ENCODE measurements at regions not wholly inside any gene's neighbourhood (a gene's known extent, or its start where the extent isn't known, plus 50 kb on each side); places are given as distances from the start of the nearest gene placed in this dataset.

DNA sequence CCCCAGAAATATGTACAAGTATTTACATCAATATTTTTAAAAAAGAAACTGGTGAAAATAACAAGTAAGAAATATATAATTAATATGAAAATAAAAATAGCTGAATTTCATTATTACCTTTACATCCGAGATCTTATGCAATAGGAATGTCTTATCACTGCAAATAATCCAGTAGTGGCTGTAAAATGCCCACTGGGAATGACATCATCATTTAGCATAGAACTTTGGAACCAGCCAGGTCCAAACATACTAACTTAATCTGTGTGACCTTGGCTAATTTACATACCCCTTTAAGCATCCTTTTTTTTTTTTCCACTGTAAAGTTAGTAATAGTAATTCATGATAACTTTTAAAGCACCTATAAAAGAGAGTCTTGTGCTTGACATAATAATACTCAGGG lies 611.7 kb downstream of the ZIC1 start:
- no peak for DNase-seq (ENCODE audit: low spot score)

DNA sequence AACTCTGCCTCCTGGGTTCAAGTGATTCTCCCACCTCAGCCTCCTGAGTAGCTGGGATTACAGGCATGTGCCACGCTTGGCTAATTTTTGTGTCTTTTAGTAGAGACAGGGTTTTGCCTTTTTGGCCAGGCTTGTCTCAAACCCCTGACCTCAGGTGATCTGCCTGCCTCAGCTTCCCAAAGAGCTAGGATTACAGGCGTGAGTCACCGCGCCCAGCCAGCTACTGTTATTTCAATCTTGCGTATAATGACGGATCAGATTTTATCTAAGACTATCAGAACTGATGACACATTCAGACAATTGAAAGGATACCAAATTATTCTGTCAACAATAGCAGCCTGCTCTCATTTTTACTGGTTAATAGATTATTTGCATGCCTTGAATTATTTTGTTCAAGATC lies 612.2 kb downstream of the ZIC1 start:
- DNase-seq (ENCODE audit: low spot score): no peak

DNA sequence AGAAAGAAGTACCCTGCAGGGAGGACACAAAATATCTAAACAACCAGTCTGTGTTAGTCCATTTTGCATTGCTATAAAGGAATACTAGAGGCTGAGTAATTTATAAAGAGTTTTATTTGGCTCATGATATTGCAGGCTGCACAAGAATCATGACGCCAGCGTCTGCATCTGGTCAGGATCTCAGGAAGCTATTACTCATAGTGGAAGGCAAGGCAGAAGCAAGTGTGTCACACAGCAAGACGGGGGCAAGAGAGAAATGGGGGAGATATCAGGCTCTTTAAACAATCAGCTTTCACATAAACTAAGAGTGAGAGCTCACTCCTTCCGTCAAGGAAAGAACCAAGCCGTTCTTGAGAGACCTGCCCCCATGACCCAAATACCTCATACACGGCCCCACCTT lies 614.8 kb downstream of the ZIC1 start:
- no peak for DNase-seq (ENCODE audit: low spot score)

DNA sequence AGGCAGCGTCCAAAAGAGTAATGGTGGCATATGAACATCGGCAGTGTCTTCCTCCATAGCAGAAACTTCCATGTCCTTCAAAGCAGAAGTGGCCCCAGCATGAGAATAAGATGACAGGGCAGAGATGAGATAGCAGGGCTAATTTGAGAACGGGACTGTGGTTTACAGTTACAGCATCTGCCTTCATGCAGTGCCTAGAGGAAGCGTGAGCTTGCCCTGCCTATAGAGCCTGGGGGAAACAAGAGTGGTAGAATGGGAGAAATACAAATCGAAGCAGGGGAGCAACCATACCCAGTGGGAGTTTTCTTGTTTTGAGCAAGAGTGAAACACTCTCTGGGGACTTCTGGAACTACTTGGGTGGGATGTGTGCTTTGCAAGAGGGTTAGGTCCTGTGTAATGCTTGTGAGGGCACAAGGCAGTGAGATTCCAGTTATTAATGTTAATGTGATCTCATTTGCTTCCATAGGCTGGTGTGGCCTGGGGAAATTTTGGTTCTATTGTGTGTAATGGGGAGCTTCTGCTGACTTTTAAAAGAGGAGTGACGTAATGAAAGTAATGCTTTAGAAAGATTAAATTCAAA lies 616.9 kb downstream of the ZIC1 start:
- no peak for DNase-seq (ENCODE audit: low spot score)

DNA sequence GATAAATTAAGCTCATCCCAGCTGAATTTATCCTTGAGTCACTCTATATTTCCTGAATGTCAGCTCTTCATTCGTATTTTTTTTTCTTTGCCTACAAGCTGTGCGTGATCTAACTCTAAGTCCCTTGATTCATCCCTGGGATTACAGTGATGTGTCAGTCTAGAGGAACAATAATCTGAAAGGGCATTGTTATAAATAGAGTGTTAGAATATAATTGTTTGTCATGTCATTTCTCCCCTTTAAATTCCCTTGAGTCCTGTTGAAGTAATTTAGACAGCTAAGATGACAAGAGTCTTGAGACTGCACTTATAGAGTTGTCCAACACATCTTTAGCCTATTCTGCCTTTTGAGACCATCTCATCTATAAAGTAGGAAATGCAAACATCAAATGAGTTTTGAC lies 621.8 kb downstream of the ZIC1 start:
- no peak for DNase-seq (ENCODE audit: low spot score)

DNA sequence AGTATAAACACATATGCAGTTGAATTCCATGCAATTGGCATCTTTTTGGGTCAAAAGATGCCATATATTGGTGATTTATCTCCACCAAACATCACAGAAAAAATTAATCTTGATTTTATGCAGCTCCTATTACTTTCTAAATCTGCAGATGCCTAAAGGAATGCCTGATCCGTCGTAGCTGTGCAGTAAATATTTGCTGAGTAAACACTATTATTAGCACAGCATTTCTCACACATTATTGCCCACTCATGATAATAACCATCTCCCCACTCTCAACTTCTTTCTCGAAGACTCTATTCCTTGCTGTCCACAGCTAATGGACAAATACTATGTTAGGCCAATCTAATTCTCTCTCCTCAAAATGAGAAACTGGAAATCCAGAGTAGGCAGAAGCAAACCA lies 625.2 kb downstream of the ZIC1 start:
- DNase-seq (ENCODE audit: low spot score): no peak

DNA sequence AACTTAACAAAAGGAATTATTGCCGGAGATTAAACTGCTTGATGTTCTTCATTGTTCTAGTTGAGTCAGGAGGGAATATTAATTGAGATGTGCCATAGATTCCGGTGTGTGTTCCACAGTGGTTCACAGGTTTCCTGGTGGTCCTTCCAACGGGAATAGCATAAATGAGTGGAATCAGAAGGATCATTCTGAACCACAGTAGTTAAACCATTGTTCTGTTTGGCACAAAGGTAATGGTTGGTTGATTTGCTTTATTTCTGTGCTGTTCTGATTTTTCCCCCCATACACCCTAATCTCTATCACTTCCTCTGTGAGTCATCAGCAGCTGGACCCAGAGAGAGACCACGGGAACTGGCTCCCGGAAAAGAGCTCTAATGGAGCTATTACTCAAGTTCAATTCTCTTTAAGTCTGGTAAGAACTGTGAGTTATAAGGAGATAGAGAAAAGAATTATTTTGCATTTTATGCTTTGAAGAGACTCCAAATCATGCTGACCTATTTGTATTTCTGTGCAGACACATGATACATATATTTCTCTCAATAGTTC lies 627.2 kb downstream of the ZIC1 start:
- peak; percentile 0 for DNase-seq (ENCODE audit: low spot score)

DNA sequence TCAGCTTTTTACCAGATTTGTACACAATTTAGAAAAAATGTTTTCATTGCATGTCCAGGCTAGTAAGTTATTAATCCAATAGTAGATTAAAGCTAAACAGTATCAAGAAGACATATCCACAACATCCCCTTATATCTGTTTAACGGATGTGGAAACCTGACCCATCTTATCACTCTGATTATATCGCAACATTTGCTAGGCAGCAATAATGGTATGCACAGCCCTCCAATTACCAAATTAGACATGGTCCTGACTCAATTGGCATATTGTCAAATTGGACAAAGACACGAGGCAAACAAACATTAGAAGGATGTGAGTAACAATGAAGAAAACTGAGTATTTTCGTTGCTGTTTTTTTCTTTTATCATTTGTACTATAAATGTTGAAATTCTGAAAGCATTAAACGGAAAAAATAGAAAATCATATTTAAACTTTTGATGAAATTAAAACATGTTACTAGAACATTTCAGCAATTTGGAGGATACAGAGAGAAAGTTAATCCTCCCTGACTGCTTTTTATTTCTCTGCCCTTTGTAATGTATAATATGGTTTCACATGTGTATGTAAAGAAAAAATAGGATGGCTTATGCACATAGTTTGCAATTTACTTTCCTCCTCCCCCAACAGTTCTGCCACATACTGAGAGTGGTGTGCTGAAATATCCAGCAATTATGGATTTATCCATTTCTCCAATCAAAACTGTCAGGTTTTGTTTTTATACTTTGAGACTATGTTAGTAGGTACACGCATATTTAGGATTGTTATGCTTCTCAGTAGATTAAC lies 633.7 kb downstream of the ZIC1 start:
- no peak for DNase-seq (ENCODE audit: low spot score)

DNA sequence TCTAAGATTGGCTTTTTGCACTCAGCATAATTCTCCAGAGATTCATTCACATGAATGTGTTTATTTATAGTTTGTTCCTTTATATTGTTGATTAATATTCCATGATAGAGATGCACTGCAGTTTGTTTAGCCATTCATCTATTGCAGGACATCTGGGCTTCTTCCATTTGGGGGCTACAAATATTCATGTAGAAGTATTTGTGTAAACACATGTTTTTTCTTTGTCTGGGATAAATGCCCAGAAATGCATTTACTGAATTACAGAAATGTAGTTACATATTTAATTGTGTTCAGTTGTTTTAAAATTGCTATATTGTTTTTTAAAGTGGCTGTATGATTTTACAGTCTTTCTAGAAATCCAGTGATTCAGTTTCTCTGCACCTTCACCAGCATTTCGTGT lies 635.0 kb downstream of the ZIC1 start:
- DNase-seq (ENCODE audit: low spot score): no peak

DNA sequence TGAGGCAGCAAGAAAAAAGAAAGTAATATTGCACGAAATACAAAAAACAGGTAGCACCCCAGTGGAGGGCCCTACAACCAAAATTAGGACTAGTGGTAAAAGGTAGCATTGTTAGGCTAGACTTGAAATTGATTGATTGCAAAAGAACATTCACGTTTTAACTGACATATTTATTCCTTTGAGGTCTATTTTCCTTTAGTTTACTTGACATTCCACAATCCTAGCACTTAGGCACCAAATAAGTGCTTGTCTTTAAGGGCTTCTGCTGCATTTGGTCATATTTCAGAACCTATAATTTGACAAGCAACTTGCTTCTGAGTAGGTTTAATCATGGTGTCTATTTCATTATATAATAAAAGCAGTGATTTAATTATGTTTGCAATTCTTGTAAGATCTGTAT lies 642.7 kb upstream of the AGTR1 start:
- DNase-seq (ENCODE audit: low spot score): no peak

DNA sequence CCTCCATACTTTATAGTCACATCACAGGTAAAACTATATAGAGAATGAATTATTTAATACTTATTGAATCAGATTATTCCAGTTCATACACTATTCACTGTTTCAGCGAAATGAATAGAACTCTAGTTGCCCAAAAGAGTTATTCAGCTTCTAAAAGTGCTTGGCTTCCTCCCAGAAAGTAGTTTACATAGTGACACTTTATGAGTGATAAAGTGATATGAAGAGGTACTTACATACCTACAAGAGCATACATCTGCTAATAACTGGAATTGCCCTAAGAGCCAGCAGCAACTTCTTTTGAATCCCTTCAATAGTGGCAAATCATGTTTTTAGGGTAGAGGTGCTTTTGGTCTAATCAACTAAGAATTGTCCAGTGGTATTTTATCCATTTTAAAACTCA lies 635.1 kb upstream of the AGTR1 start:
- DNase-seq (ENCODE audit: low spot score): no peak

DNA sequence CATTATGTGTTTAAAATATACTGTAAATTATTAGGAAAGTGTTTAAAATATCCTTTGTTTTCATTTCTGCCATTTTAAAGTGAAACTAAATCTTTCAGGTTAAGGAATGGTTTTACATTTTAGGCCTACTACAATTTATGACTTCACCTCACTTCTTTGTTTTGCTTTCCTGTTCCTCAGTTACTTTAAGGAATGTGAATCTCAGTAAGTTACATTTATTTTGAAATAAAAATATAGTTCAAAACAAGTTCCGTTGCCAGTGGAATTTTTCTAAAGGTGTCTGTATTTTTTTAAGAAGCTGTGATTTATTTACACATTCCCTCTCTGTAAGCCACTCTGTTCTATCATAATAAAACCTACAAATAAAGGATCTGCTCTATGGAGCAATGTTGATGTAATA lies 630.9 kb upstream of the AGTR1 start:
- no peak for DNase-seq (ENCODE audit: low spot score)

DNA sequence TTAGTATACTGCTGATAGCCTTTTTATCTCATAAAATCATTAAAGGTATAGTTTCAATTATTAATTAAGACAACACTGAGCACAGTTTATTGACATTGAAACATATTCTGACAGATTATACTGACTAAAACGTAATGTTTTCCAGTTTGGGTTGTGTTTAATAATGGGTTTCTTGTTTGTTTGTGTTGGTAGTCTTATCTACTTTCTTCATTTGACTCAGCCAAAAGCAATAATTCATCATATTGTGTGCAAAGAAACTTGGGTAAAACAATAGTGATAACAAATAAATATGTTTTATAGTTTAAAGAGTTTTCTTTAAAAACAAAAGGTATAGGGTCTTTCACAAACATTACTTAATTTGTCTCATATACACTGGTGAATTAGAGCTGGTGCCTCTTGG lies 629.2 kb upstream of the AGTR1 start:
- no peak for DNase-seq (ENCODE audit: low spot score)

DNA sequence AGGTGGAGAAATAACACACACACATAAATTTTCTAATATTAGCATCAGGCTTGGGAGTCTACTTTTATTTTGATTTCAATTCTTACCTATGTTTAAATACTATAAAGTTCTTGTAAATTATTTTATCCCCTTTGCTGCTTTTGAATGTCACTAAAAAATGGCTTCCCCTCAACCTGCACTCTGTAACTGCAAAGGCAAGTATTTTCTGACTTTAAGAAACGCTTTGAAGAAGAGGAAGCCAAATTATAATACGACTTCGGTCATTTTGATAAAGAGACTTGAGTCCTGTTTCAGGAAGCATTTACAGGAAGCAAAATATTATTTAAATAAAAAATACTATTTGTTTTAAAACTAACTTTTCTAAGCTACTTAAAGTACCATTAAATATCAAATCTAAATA lies 627.7 kb upstream of the AGTR1 start:
- no peak for DNase-seq (ENCODE audit: low spot score)

DNA sequence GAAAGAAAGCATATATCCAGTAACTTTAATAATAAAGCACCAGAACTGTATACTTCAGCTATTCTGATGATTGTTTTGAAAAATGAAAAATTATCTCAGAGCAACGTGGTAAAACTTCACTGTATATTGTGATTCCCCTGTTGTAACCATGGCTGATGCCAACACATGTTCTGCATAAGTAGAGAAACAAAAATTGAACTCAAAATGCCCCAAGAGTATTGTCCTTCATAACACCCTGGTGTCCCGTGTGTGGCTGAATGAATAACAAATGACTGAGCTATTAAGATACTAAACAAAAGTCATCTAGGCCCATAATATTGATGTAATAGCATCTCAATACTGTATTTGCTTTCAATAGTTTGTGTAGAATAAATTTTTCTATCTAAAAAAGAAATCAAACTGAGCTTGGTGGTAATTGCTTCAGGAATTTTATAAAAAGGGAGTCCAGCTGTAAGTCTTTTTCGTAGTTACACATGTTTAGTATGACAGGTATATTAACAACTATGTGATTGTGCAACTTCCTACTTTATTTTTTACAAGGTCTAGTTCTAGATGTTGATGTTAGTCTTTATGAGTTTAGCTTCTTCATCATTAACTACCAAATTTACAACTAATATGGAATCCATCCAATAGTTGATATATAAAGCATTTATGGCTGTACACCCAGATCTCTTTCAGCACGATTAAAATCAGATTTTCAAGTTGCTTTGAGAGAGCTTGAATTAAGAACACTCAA lies 623.8 kb upstream of the AGTR1 start:
- no peak for DNase-seq (ENCODE audit: low spot score)

DNA sequence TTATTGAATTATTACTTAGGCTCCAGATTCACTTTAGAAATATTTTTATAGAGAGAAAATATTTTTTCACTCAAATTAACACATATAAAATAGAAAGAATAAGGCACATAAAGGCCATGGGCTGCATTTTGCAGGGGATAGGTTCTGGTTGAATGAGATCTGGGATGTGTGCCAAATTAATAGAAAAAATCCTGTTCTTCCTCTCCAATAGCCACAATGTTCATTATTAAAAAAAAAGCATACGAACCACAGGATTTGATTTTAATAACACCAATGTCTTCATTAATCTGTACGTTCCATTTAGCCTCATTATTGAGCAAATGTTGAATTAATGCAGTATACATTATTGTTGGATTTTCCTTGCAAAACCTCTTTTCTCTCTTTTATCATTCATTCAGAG lies 622.8 kb upstream of the AGTR1 start:
- no peak for DNase-seq (ENCODE audit: low spot score)

DNA sequence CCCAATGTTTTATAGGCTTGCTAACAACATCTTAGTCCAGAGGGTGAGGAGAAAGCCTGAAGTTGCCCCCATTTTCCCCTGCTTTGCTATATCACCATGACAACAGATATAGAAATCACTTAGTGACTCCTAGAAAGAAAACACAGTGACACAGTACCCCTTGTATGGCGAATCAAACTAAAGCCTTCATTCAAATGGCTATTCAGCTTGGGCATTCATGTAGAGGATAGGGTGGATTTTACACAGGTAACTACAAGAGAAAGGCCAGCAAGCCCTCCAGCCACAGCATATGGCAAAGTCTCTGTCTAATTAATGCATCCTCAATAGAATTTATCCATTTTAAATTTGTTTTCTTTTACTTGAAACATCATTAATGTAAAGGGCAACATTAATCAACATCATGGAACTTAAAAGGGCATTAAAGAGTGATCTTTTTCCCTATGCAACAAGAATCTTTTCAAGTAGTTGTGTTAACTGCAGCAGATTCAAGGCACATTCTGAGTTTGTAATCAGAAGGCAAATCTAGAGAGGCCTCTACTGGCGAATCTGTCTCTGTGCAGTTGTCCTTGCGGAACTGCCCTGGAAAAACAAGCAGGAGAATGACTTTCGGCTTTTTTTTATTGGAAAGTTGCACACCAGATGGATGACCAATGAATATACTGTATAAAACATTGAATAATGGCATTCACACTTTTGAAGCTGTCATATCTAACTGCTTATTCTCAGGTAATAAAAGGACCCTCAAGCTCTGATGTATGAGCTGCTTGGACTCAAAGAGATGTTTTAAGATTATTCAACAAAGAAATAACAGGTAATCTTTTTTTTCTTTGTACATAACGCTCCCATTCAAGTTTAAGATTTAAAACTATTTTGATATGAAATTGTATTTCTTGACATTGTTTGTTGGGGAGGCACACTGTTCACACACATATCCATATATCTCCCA lies 621.7 kb upstream of the AGTR1 start:
- peak; percentile 46 for DNase-seq (ENCODE audit: low spot score)

DNA sequence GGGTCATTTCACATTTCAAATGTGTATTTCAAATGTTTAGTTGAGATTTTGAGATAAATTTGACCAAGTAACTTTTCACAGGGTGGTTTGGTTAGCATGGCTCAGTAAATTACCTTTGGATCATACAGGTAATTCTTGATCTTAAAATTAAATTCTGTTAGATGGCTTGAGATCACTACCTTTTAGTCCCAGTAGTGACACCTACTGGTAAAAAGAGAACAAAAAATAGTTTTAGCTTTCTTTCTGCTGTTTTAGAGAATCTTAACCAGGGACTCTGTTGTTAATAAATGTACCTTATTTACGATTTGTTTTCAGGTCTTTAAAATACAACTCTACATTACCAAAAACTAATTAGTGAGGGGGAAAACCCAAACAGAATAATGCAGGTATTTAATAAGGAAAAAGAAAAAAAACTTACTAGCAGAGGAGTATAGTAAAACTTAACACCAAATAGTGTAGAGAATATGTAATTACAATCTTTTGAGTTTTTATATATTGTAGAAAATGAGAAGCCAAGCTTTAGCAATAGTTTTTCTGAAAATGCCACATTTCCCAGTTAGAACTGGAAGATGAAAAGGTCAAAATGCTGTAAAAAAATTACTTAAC lies 620.3 kb upstream of the AGTR1 start:
- DNase-seq (ENCODE audit: low spot score): peak; percentile 27

DNA sequence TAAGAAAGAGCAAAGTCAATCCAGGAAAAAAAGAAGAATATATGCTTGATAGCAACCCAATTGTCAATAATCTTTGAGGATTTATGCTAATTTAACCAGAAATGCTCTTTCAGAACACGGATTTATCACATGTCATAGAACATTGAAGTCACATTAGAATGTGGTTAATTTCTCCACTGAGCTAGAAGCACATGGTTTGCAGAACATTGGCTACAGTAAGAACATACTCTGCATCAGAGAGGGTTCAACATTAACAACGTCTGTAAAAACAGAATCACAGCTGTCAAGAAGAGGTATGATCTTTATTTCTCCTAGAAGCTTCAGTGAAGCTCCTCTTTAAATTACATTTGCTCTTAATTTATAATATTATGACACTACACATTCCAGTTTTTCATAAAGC lies 619.7 kb upstream of the AGTR1 start:
- DNase-seq (ENCODE audit: low spot score): no peak

DNA sequence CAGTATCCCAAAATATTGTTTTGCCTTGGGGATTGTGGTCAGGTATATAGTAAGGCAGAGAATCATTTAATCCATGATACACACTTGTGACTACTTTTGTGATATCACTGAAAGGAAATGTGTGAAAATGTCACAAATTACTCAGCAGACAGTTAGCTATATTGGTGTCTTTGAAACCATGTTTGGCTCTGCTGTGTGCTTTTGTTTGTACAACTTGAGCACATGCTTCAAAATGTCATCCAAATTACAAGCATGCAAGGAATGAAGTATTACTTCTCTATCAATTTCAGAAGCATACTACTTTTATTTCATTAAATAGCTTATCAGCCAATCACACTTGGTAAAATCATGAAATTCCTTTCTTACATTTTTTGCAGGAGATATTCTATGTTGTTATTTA lies 619.0 kb upstream of the AGTR1 start:
- no peak for DNase-seq (ENCODE audit: low spot score)

DNA sequence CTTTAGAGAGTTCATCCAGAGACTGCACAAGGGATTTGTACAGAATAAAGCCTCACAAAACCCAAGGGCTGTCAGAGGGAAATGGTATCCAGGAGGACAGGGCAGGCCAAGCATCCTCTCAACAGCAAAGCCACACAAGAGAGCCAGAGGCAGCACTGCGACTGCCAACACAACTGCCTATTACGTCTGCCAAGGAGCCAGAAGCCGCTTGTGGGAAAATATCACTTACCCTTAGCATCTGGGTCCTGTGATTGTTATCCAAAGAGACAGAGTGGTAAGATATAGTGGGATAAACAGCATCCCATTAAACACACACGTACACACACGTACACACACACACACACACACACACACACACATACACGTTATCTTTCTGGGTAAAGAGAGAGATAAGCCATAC lies 618.3 kb upstream of the AGTR1 start:
- peak; percentile 38 for DNase-seq (ENCODE audit: low spot score)

All from umbilical cord (tissue), 1 donor.